C4-2B (cell line): ENCODE measurements at regions not wholly inside any gene's neighbourhood (a gene's known extent, or its start where the extent isn't known, plus 50 kb on each side); places are given as distances from the start of the nearest gene placed in this dataset.

Experiments used
- ZFX ChIP-seq: fragments of 450-650 bp; IDR thresholded peaks from 2 replicates; pipeline ENCODE4 v1.6.1; 2017
- TF ChIP-seq, protein P1 (sequence below): fragments of 450-650 bp; conservative IDR thresholded peaks from 2 replicates; pipeline ENCODE4 v1.5.1; 2017; ENCODE audit warnings: mild to moderate bottlenecking

DNA sequence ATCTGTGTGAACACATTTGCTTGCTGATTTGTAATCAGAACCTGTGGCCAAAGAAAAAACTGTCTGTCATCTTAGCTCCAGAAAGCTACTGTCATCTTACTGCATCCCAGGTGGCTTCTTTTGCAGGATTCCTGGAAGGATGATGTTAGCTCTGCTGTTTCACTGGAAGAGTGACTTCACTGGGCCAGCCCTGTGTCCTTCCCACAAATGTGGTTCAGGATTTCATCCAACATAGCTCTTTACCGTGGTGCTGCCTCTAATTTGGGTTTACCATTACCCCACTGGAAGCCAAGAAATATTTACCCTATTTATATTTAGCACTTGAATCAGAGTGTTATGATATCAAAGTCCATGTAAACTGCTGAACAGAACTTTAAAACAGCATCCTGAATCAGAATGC lies 501.0 kb downstream of the GADD45G start:
- TF ChIP-seq, protein P1, sequence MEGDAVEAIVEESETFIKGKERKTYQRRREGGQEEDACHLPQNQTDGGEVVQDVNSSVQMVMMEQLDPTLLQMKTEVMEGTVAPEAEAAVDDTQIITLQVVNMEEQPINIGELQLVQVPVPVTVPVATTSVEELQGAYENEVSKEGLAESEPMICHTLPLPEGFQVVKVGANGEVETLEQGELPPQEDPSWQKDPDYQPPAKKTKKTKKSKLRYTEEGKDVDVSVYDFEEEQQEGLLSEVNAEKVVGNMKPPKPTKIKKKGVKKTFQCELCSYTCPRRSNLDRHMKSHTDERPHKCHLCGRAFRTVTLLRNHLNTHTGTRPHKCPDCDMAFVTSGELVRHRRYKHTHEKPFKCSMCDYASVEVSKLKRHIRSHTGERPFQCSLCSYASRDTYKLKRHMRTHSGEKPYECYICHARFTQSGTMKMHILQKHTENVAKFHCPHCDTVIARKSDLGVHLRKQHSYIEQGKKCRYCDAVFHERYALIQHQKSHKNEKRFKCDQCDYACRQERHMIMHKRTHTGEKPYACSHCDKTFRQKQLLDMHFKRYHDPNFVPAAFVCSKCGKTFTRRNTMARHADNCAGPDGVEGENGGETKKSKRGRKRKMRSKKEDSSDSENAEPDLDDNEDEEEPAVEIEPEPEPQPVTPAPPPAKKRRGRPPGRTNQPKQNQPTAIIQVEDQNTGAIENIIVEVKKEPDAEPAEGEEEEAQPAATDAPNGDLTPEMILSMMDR = no peak
- TF ChIP-seq ZFX = no peak
